ENCODE measurements at regions not wholly inside any gene's neighbourhood (a gene's known extent, or its start where the extent isn't known, plus 50 kb on each side); places are given as distances from the start of the nearest gene placed in this dataset.
A peak's percentile ranks its signal among the peaks of the same experiment; 100 is the strongest.

- no TSS peak for BruUV-seq (replicated peaks)
- Mint-ChIP-seq H3K27ac (ENCODE audit: low read depth, unreplicated experiment) (no peak overlapping the region), H3K4me3 (ENCODE audit: unreplicated experiment) (no peak overlapping the region), H3K36me3 (ENCODE audit: insufficient read depth, unreplicated experiment) (no peaks in the 10 kb centered on the region), H3K4me1 (ENCODE audit: insufficient read depth, unreplicated experiment) (peaks cover 5% of the 10 kb centered on the region), H3K9me3 (ENCODE audit: unreplicated experiment) (no peaks in the 10 kb centered on the region), H3K27me3 (ENCODE audit: insufficient read depth, unreplicated experiment) (no peaks in the 10 kb centered on the region)
- POLR2A ChIA-PET = no interaction called here
- no peak for TF ChIP-seq CTCF (IDR thresholded peaks at IDR 0.05; ENCODE audit: unreplicated experiment)
- CTCF ChIA-PET = interaction anchor here (0.5 kb wide), 1 partner anchor 1267 kb away, joined by 4 read pairs; no protein-coding TSS in a partner anchor
- intact Hi-C loops (cut with micrococcal nuclease) = no loop called here
- no peak for DNase-seq (ENCODE audit: unreplicated experiment)
These were observed 1282.2 kb downstream of the ADGRL3 start for GRCh38 chr4:62482355-62482754.

- Mint-ChIP-seq H3K4me1 (ENCODE audit: insufficient read depth, unreplicated experiment) (peaks cover 9% of the 10 kb centered on the region), H3K27me3 (ENCODE audit: insufficient read depth, unreplicated experiment) (no peaks in the 10 kb centered on the region), H3K9me3 (ENCODE audit: unreplicated experiment) (no peaks in the 10 kb centered on the region), H3K27ac (ENCODE audit: low read depth, unreplicated experiment) (no peak overlapping the region), H3K4me3 (ENCODE audit: unreplicated experiment) (no peak overlapping the region), H3K36me3 (ENCODE audit: insufficient read depth, unreplicated experiment) (no peaks in the 10 kb centered on the region)
- no peak for TF ChIP-seq CTCF (IDR thresholded peaks at IDR 0.05; ENCODE audit: unreplicated experiment)
- DNase-seq (ENCODE audit: unreplicated experiment) = no peak
- no TSS peak for BruUV-seq (replicated peaks)
- ChIA-PET POLR2A (no interaction called here), CTCF (no interaction called here)
- intact Hi-C loops (cut with micrococcal nuclease) = no loop called here
These were observed 1275.5 kb downstream of the ADGRL3 start for GRCh38 chr4:62475596-62475995.

GRCh38 chr4:62474802-62475201, 1274.7 kb downstream of the ADGRL3 start:
- Mint-ChIP-seq H3K27ac (ENCODE audit: low read depth, unreplicated experiment) (no peak overlapping the region), H3K9me3 (ENCODE audit: unreplicated experiment) (no peaks in the 10 kb centered on the region), H3K4me3 (ENCODE audit: unreplicated experiment) (no peak overlapping the region), H3K27me3 (ENCODE audit: insufficient read depth, unreplicated experiment) (no peaks in the 10 kb centered on the region), H3K4me1 (ENCODE audit: insufficient read depth, unreplicated experiment) (peaks cover 5% of the 10 kb centered on the region), H3K36me3 (ENCODE audit: insufficient read depth, unreplicated experiment) (no peaks in the 10 kb centered on the region)
- TF ChIP-seq CTCF (IDR thresholded peaks at IDR 0.05; ENCODE audit: unreplicated experiment) = no peak
- intact Hi-C loops (cut with micrococcal nuclease) = no loop called here
- no TSS peak for BruUV-seq (replicated peaks)
- ChIA-PET POLR2A (no interaction called here), CTCF (no interaction called here)
- peak; percentile 6 for DNase-seq (ENCODE audit: unreplicated experiment)

GRCh38 chr4:62471021-62471420, 1270.9 kb downstream of the ADGRL3 start:
- peaks cover 5% of the 10 kb centered on the region for H3K4me1 Mint-ChIP-seq (ENCODE audit: insufficient read depth, unreplicated experiment)
- no TSS peak for BruUV-seq (replicated peaks)
- H3K36me3 Mint-ChIP-seq (ENCODE audit: insufficient read depth, unreplicated experiment) = no peaks in the 10 kb centered on the region
- no peak for TF ChIP-seq CTCF (IDR thresholded peaks at IDR 0.05; ENCODE audit: unreplicated experiment)
- H3K27me3 Mint-ChIP-seq (ENCODE audit: insufficient read depth, unreplicated experiment) = no peaks in the 10 kb centered on the region
- ChIA-PET POLR2A (no interaction called here), CTCF (no interaction called here)
- no peaks in the 10 kb centered on the region for H3K9me3 Mint-ChIP-seq (ENCODE audit: unreplicated experiment)
- H3K27ac Mint-ChIP-seq (ENCODE audit: low read depth, unreplicated experiment) = no peak overlapping the region
- DNase-seq (ENCODE audit: unreplicated experiment) = no peak
- intact Hi-C loops (cut with micrococcal nuclease) = no loop called here
- no peak overlapping the region for H3K4me3 Mint-ChIP-seq (ENCODE audit: unreplicated experiment)

All from MCF 10A (cell line).